ENCODE measurements at regions not wholly inside any gene's neighbourhood (a gene's known extent, or its start where the extent isn't known, plus 50 kb on each side); places are given as distances from the start of the nearest gene placed in this dataset.

DNA sequence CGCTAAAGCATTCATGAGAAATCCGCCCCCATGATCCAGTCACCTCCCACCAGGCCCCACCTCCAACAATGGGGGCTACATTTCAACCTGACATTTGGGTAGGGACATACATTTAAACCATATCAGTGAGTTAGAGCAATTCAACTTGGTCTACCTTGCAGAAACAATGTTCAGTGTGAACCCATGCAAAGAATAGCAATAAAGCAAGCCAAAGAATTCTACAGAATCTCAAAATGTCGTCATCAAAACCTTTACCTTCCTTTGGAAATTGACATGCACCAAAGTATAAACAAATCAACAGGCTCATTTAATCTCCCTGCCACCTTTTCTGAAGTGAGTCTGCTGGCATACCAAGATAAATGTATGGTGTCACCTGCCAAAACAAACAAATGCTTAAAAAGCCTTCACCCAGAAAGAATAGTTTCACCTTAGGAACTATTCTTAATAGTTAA lies 68.8 kb upstream of the ABLIM1 start:
- no peak for TF ChIP-seq CTCF (IDR thresholded peaks at IDR 0.05)
- TF ChIP-seq POLR2A (IDR thresholded peaks at IDR 0.05): no peak

Measured in esophagus squamous epithelium (tissue), 4 donors.